HCT116 (cell line): ENCODE measurements at regions not wholly inside any gene's neighbourhood (a gene's known extent, or its start where the extent isn't known, plus 50 kb on each side); places are given as distances from the start of the nearest gene placed in this dataset.

Experiments
- CEBPB ChIP-seq: IDR thresholded peaks from 2 replicates; pipeline ENCODE4 v1.6.1; 2012; ENCODE audit warnings: low read depth
- EGR1 ChIP-seq: IDR thresholded peaks from 2 replicates; pipeline ENCODE4 v1.6.1; 2012; ENCODE audit warnings: low read depth
- EZH2phosphoT487 ChIP-seq: fragments of 200-600 bp; IDR thresholded peaks from 2 replicates; pipeline ENCODE4 v1.6.1; 2018; ENCODE audit warnings: antibody characterized with exemption, borderline replicate concordance
- POLR2A ChIP-seq: IDR thresholded peaks from 2 replicates; pipeline ENCODE4 v1.7.0; 2011; ENCODE audit warnings: borderline replicate concordance; ENCODE audit not compliant: insufficient read depth, insufficient read length; ENCODE audit errors: extremely low read depth
- POLR2AphosphoS5 ChIP-seq: IDR thresholded peaks from 2 replicates; pipeline ENCODE4 v1.6.1; 2011; ENCODE audit warnings: mild to moderate bottlenecking, low read depth, low read length, moderate library complexity
- RAD21 ChIP-seq: IDR thresholded peaks from 2 replicates; pipeline ENCODE4 v1.6.1; 2012; ENCODE audit warnings: low read depth, mild to moderate bottlenecking
- SIN3A ChIP-seq: IDR thresholded peaks from 2 replicates; pipeline ENCODE4 v1.6.1; 2012; ENCODE audit warnings: low read depth
- SP1 ChIP-seq: IDR thresholded peaks from 2 replicates; pipeline ENCODE4 v1.6.1; 2012; ENCODE audit warnings: low read depth
- YY1 ChIP-seq: IDR thresholded peaks from 2 replicates; pipeline ENCODE4 v1.6.1; 2011; ENCODE audit warnings: low read length, low read depth, moderate library complexity, mild to moderate bottlenecking; ENCODE audit not compliant: insufficient replicate concordance; ENCODE audit errors: extremely low read depth
- ZNF274 ChIP-seq: fragments of 200-500 bp; sonication (Bioruptor generic); IDR thresholded peaks from 2 replicates; pipeline ENCODE4 v1.6.1; 2014; ENCODE audit warnings: mild to moderate bottlenecking, low read depth, low read length, inconsistent platforms
- TF ChIP-seq, protein P1 (sequence below), 3 experiments: fragments of 200-600 bp in 1 of 3; sonication (generic) in 1 of 3; IDR thresholded peaks in 2 of 3; conservative IDR thresholded peaks in 1 of 3; 2 replicates each; pipeline ENCODE4 v1.5.1; 2012 to 2017; ENCODE audit warnings: low read depth in 2 of 3, low read length in 2 of 3, antibody characterized with exemption in 1 of 3, borderline replicate concordance in 1 of 3, control low read depth in 1 of 3, mild to moderate bottlenecking in 1 of 3, mixed read lengths in 1 of 3, mixed run types in 1 of 3, moderate library complexity in 1 of 3; ENCODE audit not compliant: insufficient read depth in 1 of 3
- TF ChIP-seq, protein P2 (sequence below): IDR thresholded peaks from 2 replicates; pipeline ENCODE4 v1.6.1; 2012
- TF ChIP-seq, protein P3 (sequence below): IDR thresholded peaks from 2 replicates; pipeline ENCODE4 v1.6.1; 2011; ENCODE audit warnings: mild to moderate bottlenecking, low read length, moderate library complexity; ENCODE audit not compliant: insufficient replicate concordance; ENCODE audit errors: extremely low read depth
- TF ChIP-seq, protein P4 (sequence below): IDR thresholded peaks from 2 replicates; pipeline ENCODE4 v1.6.1; 2012; ENCODE audit warnings: low read depth

DNA sequence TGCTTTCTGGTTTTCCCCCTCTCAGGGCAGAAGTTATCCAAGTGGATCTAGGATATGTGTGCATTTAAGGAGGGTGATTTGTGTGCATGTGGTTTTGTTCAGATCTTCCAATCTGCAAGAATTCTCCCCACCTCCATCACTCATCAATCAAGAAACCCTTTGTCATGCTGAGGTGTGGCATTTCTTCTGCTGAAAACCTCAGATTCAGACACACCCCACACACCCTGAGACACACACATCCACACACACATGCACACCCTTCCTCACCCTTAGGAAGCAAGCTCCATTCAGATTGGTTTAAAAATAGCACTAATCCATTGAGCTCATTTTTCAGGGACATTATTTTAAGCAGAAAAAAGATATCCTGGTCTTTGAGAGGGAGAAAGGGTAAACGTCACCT lies 106.1 kb upstream of the HSD17B12 start:
- TF ChIP-seq, protein P1, sequence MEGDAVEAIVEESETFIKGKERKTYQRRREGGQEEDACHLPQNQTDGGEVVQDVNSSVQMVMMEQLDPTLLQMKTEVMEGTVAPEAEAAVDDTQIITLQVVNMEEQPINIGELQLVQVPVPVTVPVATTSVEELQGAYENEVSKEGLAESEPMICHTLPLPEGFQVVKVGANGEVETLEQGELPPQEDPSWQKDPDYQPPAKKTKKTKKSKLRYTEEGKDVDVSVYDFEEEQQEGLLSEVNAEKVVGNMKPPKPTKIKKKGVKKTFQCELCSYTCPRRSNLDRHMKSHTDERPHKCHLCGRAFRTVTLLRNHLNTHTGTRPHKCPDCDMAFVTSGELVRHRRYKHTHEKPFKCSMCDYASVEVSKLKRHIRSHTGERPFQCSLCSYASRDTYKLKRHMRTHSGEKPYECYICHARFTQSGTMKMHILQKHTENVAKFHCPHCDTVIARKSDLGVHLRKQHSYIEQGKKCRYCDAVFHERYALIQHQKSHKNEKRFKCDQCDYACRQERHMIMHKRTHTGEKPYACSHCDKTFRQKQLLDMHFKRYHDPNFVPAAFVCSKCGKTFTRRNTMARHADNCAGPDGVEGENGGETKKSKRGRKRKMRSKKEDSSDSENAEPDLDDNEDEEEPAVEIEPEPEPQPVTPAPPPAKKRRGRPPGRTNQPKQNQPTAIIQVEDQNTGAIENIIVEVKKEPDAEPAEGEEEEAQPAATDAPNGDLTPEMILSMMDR (IDR thresholded peaks at IDR 0.05 in 2 of 3, conservative IDR thresholded peaks at IDR 0.05 in 1 of 3; ENCODE audit: borderline replicate concordance in 1 of 3, insufficient read depth in 1 of 3, low read depth in 2 of 3, low read length in 2 of 3): no peak
- TF ChIP-seq, protein P2, sequence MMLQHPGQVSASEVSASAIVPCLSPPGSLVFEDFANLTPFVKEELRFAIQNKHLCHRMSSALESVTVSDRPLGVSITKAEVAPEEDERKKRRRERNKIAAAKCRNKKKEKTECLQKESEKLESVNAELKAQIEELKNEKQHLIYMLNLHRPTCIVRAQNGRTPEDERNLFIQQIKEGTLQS: no peak
- TF ChIP-seq RAD21 (no peak), POLR2A (no peak), SIN3A (no peak), ZNF274 (no peak), YY1 (no peak), CEBPB (no peak), EZH2phosphoT487 (no peak), POLR2AphosphoS5 (no peak), SP1 (no peak), EGR1 (no peak)
- TF ChIP-seq, protein P3, sequence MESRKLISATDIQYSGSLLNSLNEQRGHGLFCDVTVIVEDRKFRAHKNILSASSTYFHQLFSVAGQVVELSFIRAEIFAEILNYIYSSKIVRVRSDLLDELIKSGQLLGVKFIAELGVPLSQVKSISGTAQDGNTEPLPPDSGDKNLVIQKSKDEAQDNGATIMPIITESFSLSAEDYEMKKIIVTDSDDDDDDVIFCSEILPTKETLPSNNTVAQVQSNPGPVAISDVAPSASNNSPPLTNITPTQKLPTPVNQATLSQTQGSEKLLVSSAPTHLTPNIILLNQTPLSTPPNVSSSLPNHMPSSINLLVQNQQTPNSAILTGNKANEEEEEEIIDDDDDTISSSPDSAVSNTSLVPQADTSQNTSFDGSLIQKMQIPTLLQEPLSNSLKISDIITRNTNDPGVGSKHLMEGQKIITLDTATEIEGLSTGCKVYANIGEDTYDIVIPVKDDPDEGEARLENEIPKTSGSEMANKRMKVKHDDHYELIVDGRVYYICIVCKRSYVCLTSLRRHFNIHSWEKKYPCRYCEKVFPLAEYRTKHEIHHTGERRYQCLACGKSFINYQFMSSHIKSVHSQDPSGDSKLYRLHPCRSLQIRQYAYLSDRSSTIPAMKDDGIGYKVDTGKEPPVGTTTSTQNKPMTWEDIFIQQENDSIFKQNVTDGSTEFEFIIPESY: no peak
- TF ChIP-seq, protein P4, sequence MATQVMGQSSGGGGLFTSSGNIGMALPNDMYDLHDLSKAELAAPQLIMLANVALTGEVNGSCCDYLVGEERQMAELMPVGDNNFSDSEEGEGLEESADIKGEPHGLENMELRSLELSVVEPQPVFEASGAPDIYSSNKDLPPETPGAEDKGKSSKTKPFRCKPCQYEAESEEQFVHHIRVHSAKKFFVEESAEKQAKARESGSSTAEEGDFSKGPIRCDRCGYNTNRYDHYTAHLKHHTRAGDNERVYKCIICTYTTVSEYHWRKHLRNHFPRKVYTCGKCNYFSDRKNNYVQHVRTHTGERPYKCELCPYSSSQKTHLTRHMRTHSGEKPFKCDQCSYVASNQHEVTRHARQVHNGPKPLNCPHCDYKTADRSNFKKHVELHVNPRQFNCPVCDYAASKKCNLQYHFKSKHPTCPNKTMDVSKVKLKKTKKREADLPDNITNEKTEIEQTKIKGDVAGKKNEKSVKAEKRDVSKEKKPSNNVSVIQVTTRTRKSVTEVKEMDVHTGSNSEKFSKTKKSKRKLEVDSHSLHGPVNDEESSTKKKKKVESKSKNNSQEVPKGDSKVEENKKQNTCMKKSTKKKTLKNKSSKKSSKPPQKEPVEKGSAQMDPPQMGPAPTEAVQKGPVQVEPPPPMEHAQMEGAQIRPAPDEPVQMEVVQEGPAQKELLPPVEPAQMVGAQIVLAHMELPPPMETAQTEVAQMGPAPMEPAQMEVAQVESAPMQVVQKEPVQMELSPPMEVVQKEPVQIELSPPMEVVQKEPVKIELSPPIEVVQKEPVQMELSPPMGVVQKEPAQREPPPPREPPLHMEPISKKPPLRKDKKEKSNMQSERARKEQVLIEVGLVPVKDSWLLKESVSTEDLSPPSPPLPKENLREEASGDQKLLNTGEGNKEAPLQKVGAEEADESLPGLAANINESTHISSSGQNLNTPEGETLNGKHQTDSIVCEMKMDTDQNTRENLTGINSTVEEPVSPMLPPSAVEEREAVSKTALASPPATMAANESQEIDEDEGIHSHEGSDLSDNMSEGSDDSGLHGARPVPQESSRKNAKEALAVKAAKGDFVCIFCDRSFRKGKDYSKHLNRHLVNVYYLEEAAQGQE: no peak
